Mesendoderm (in vitro differentiated cells): ENCODE measurements at regions not wholly inside any gene's neighbourhood (a gene's known extent, or its start where the extent isn't known, plus 50 kb on each side); places are given as distances from the start of the nearest gene placed in this dataset.
"Not testable (repeated sequence)": the region's sequence is repeated elsewhere in the genome, so short reads cannot be mapped to it uniquely, and the experiment has no call there.

Source experiments
- DNase-seq: peaks from one replicate; pipeline ENCODE4 v3.0.0; 2013
- H2AK5ac ChIP-seq: 2 replicates; pipeline ENCODE4 v1.6.1; 2013; ENCODE audit warnings: low read length, inconsistent platforms
- H2BK120ac ChIP-seq: 2 replicates; pipeline ENCODE4 v1.6.1; 2013; ENCODE audit warnings: low read depth, mild to moderate bottlenecking, low read length, moderate library complexity, mixed read lengths
- H2BK15ac ChIP-seq: replicated peaks from 2 replicates; pipeline ENCODE4 v1.6.1; 2013; ENCODE audit warnings: low read depth, mild to moderate bottlenecking, moderate library complexity
- H2BK5ac ChIP-seq: 2 replicates; pipeline ENCODE4 v1.6.1; 2013; ENCODE audit warnings: low read length, inconsistent platforms
- H3K18ac ChIP-seq: 2 replicates; pipeline ENCODE4 v1.6.1; 2013; ENCODE audit warnings: mild to moderate bottlenecking, low read length, mixed read lengths
- H3K23ac ChIP-seq: one replicate; pipeline ENCODE4 v1.6.1; 2013; ENCODE audit warnings: low read length
- H3K27ac ChIP-seq: 2 replicates; pipeline ENCODE4 v1.5.1; 2013; ENCODE audit warnings: low read depth, mild to moderate bottlenecking, inconsistent platforms, low read length, moderate library complexity
- H3K27me3 ChIP-seq: 2 replicates; pipeline ENCODE4 v1.6.1; 2013; ENCODE audit warnings: low read length, control low read depth, mild to moderate bottlenecking, inconsistent platforms; ENCODE audit not compliant: insufficient read depth, poor library complexity
- H3K36me3 ChIP-seq: 2 replicates; pipeline ENCODE4 v1.6.1; 2013; ENCODE audit warnings: low read length, inconsistent platforms; ENCODE audit not compliant: control insufficient read depth, insufficient read depth
- H3K4ac ChIP-seq: one replicate; pipeline ENCODE4 v1.6.1; 2013; ENCODE audit warnings: low read depth, mild to moderate bottlenecking, low read length, moderate library complexity
- H3K4me1 ChIP-seq: 2 replicates; pipeline ENCODE4 v1.6.1; 2013; ENCODE audit warnings: low read depth, low read length, inconsistent platforms; ENCODE audit not compliant: control insufficient read depth
- H3K4me2 ChIP-seq: 2 replicates; pipeline ENCODE4 v1.6.1; 2013; ENCODE audit warnings: low read length
- H3K4me3 ChIP-seq: 2 replicates; pipeline ENCODE4 v1.5.1; 2013; ENCODE audit warnings: mild to moderate bottlenecking, low read length
- H3K56ac ChIP-seq: one replicate; pipeline ENCODE4 v1.6.1; 2013; ENCODE audit warnings: low read length
- H3K79me1 ChIP-seq: 2 replicates; pipeline ENCODE4 v1.6.1; 2013; ENCODE audit warnings: low read length, inconsistent platforms
- H3K79me2 ChIP-seq: 2 replicates; pipeline ENCODE4 v1.6.1; 2013; ENCODE audit warnings: mild to moderate bottlenecking, low read length; ENCODE audit not compliant: control insufficient read depth, insufficient read depth
- H3K9ac ChIP-seq: 2 replicates; pipeline ENCODE4 v1.6.1; 2013; ENCODE audit warnings: low read length, inconsistent platforms
- H4K5ac ChIP-seq: one replicate; pipeline ENCODE4 v1.6.1; 2013; ENCODE audit warnings: low read length
- H4K8ac ChIP-seq: one replicate; pipeline ENCODE4 v1.6.1; 2013; ENCODE audit warnings: low read depth, mild to moderate bottlenecking, control low read depth, low read length, moderate library complexity
- WGBS: extraction: QIAGEN DNeasy Blood & Tissue Kit; methylation state at CpG from one replicate; pipeline ENCODE4 v1.1.7; 2013; ENCODE audit warnings: low lambda C conversion rate, missing lambda C conversion rate; ENCODE audit not compliant: insufficient coverage; ENCODE audit errors: extremely low coverage; 5-methylcytosine and 5-hydroxymethylcytosine counted together

GRCh38 chr3:194955979-194956696 is 270.5 kb downstream of the FAM43A start:
- no peak overlapping the region for H3K56ac ChIP-seq

GRCh38 chr3:194956697-194957396 is 271.2 kb downstream of the FAM43A start:
- Histone ChIP-seq H3K18ac (no peak overlapping the region), H3K23ac (no peak overlapping the region), H3K27ac (no peak overlapping the region), H3K4me3 (no peak overlapping the region), H3K79me2 (no peaks in the 10 kb centered on the region), H3K56ac (no peak overlapping the region), H2AK5ac (no peak overlapping the region), H3K4ac (no peak overlapping the region), H2BK5ac (no peak overlapping the region), H4K5ac (no peak overlapping the region), H3K79me1 (no peaks in the 10 kb centered on the region), H3K4me1 (no peaks in the 10 kb centered on the region), H3K27me3 (no peaks in the 10 kb centered on the region), H3K36me3 (no peaks in the 10 kb centered on the region), H3K4me2 (no peak overlapping the region), H2BK120ac (no peak overlapping the region), H3K9ac (no peak overlapping the region), H4K8ac (no peak overlapping the region), H2BK15ac (no peak overlapping the region)
- DNase-seq: no peak
- no CpG with 5 or more reads among the region's 17 CpGs for WGBS

More at GRCh38 chr3:194955979-194956696, 270.5 kb downstream of the FAM43A start:
- WGBS: no CpG with 5 or more reads among the region's 20 CpGs
- Histone ChIP-seq H3K4me3 (no peak overlapping the region), H2AK5ac (no peak overlapping the region), H3K27me3 (no peaks in the 10 kb centered on the region), H3K23ac (no peak overlapping the region), H3K36me3 (no peaks in the 10 kb centered on the region), H3K27ac (no peak overlapping the region), H3K9ac (no peak overlapping the region), H4K8ac (no peak overlapping the region), H3K4me2 (no peak overlapping the region), H3K4ac (no peak overlapping the region), H2BK5ac (no peak overlapping the region), H3K79me2 (no peaks in the 10 kb centered on the region), H3K4me1 (no peaks in the 10 kb centered on the region), H2BK120ac (no peak overlapping the region), H4K5ac (no peak overlapping the region), H3K79me1 (no peaks in the 10 kb centered on the region), H3K18ac (no peak overlapping the region), H2BK15ac (no peak overlapping the region)
- no peak for DNase-seq

DNA sequence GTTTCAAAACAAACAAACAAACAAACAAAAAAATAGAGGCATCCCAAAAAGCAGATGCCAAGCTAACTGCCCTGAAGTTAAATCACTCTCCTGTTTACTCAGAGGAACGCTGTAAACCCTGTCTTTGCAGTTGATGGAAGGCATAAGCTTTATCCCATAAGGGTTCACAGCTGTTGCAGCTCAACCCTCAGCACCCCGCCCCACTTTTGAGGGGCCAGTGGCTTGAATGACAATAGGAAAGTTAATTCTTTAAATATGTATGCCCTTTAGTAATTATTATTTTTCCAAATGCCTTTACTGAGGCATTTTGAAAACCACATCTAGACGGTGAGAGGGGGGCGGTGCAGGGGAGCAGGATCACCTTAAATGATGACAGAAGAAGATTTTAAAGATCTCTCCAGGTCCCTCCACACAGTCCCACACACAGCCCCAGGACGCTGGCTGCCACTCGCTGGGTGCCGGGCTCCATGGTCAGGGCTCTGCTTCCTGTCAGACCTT is 272.1 kb downstream of the FAM43A start:
- no peak overlapping the region for H4K8ac ChIP-seq
- H3K36me3 ChIP-seq: no peaks in the 10 kb centered on the region
- H3K9ac ChIP-seq: no peak overlapping the region
- DNase-seq: no peak
- no peaks in the 10 kb centered on the region for H3K4me1 ChIP-seq
- no peak overlapping the region for H3K4me2 ChIP-seq
- no peak overlapping the region for H3K27ac ChIP-seq
- no CpG with 5 or more reads among the region's 7 CpGs for WGBS
- H2BK120ac ChIP-seq: no peak overlapping the region
- no peak overlapping the region for H2AK5ac ChIP-seq
- no peak overlapping the region for H2BK15ac ChIP-seq
- no peak overlapping the region for H3K23ac ChIP-seq
- no peak overlapping the region for H4K5ac ChIP-seq
- H2BK5ac ChIP-seq: no peak overlapping the region
- H3K18ac ChIP-seq: no peak overlapping the region
- no peak overlapping the region for H3K56ac ChIP-seq
- H3K4me3 ChIP-seq: no peak overlapping the region
- H3K79me2 ChIP-seq: no peaks in the 10 kb centered on the region
- H3K4ac ChIP-seq: no peak overlapping the region
- H3K27me3 ChIP-seq: no peaks in the 10 kb centered on the region
- no peaks in the 10 kb centered on the region for H3K79me1 ChIP-seq

DNA sequence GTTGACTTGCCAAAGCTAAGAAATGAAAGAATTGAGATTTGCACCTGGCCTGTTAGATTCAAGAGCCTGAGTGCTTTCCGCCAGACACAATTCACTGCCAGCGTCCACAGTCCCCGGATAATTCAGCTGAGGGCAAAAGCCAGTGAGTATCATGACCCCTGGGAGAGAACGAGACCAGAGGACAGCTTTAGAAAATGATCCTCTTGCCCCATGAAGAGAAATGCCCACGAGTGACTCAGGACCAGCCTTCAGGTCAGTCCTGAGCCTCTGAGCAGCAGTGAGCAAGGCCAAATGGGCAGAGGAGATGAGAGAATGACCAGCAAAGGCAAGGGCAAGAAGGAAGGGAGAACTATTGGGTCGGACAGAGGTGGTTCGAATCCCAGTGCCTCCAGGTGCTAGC is 273.5 kb downstream of the FAM43A start:
- Histone ChIP-seq H2BK120ac (no peak overlapping the region), H3K23ac (no peak overlapping the region), H3K4me1 (no peaks in the 10 kb centered on the region), H4K8ac (no peak overlapping the region), H3K79me1 (no peaks in the 10 kb centered on the region), H3K4me2 (no peak overlapping the region), H3K36me3 (no peaks in the 10 kb centered on the region), H3K27me3 (no peaks in the 10 kb centered on the region), H2BK15ac (no peak overlapping the region), H3K4me3 (no peak overlapping the region), H3K18ac (no peak overlapping the region), H3K27ac (no peak overlapping the region), H2BK5ac (no peak overlapping the region), H4K5ac (no peak overlapping the region), H3K4ac (no peak overlapping the region), H3K79me2 (no peaks in the 10 kb centered on the region), H3K56ac (no peak overlapping the region), H3K9ac (no peak overlapping the region), H2AK5ac (no peak overlapping the region)
- no peak for DNase-seq
- no CpG with 5 or more reads among the region's 7 CpGs for WGBS

GRCh38 chr3:194959666-194960065 is 274.0 kb downstream of the FAM43A start:
- H3K79me2 ChIP-seq, H4K8ac ChIP-seq, H3K9ac ChIP-seq, H4K5ac ChIP-seq, H3K4ac ChIP-seq, H2AK5ac ChIP-seq, DNase-seq, H2BK15ac ChIP-seq, H2BK120ac ChIP-seq, H3K4me1 ChIP-seq, H3K79me1 ChIP-seq, H2BK5ac ChIP-seq, H3K18ac ChIP-seq, H3K27me3 ChIP-seq, H3K4me2 ChIP-seq, H3K23ac ChIP-seq, H3K4me3 ChIP-seq, H3K27ac ChIP-seq, H3K56ac ChIP-seq, H3K36me3 ChIP-seq: not testable (repeated sequence)
- WGBS: no CpG with 5 or more reads among the region's 10 CpGs
